Testis (tissue), 2 donors: ENCODE measurements at regions not wholly inside any gene's neighbourhood (a gene's known extent, or its start where the extent isn't known, plus 50 kb on each side); places are given as distances from the start of the nearest gene placed in this dataset.

Source experiments
- DNase-seq: peaks from one replicate; pipeline ENCODE4 v3.0.0-alpha.2; 2019
- H3K27ac ChIP-seq, 2 donors: fragments of 200-600 bp; sonication (generic); one replicate each; pipeline ENCODE4 v1.5.1; 2019
- H3K27me3 ChIP-seq: fragments of 200-600 bp; sonication (generic); one replicate; pipeline ENCODE4 v1.5.1; 2019
- H3K36me3 ChIP-seq: fragments of 200-600 bp; sonication (generic); one replicate; pipeline ENCODE4 v1.5.1; 2017; ENCODE audit warnings: low read depth; ENCODE audit errors: missing control alignments
- H3K4me1 ChIP-seq: fragments of 200-600 bp; sonication (generic); one replicate; pipeline ENCODE4 v1.5.1; 2019
- H3K4me3 ChIP-seq, 2 donors: fragments of 200-600 bp; sonication (generic); one replicate each; pipeline ENCODE4 v1.5.1; 2017 to 2019
- H3K9me3 ChIP-seq: fragments of 200-600 bp; sonication (generic); one replicate; pipeline ENCODE4 v1.5.1; 2017
- CTCF ChIP-seq, 3 experiments: fragments of 450-650 bp in 2 of 3; fragments of 200-600 bp in 1 of 3; sonication (generic) in 1 of 3; IDR thresholded peaks; one replicate each; pipeline ENCODE4 v1.5.1; 2016 to 2019; ENCODE audit warnings: antibody characterized with exemption in 3 of 3, mild to moderate bottlenecking in 2 of 3, moderate library complexity in 1 of 3
- POLR2A ChIP-seq: fragments of 450-650 bp; IDR thresholded peaks from one replicate; pipeline ENCODE4 v1.6.1; 2017; ENCODE audit warnings: antibody characterized with exemption, mild to moderate bottlenecking, moderate library complexity
- WGBS, 2 donors: methylation state at CpG; one replicate each; pipeline ENCODE4 v1.1.5; 2018; 5-methylcytosine and 5-hydroxymethylcytosine counted together
- intact Hi-C: fragments of 100-400 bp; cut with DNase I; formaldehyde crosslinking; loops from one replicate; pipeline ENCODE4 v1.15.1; 2023; ENCODE audit warnings: low total_unique reads

GRCh38 chr6:21955053-21955595 lies 341.7 kb downstream of the PRL start:
- Histone ChIP-seq H3K36me3 (no peaks in the 10 kb centered on the region), H3K4me3 (no peak overlapping the region), H3K9me3 (no peaks in the 10 kb centered on the region), H3K27me3 (no peaks in the 10 kb centered on the region), H3K4me1 (no peaks in the 10 kb centered on the region), H3K27ac (no peak overlapping the region)
- no peak for DNase-seq
- intact Hi-C loops = no loop called here
- no peak for TF ChIP-seq CTCF (IDR thresholded peaks at IDR 0.05)
- no peak for TF ChIP-seq POLR2A
- 87 to 94% methylated on average over 3 of the region's 3 CpGs for WGBS, 2 donors

GRCh38 chr6:21955951-21956350 lies 340.9 kb downstream of the PRL start:
- Histone ChIP-seq H3K27ac (no peak overlapping the region), H3K36me3 (no peaks in the 10 kb centered on the region), H3K4me3 (no peak overlapping the region), H3K4me1 (no peaks in the 10 kb centered on the region), H3K9me3 (no peaks in the 10 kb centered on the region), H3K27me3 (no peaks in the 10 kb centered on the region)
- intact Hi-C loops = no loop called here
- 92 to 94% methylated on average over 8 of the region's 8 CpGs for WGBS, 2 donors
- no peak for DNase-seq
- no peak for TF ChIP-seq POLR2A
- TF ChIP-seq CTCF (IDR thresholded peaks at IDR 0.05) = no peak

DNA sequence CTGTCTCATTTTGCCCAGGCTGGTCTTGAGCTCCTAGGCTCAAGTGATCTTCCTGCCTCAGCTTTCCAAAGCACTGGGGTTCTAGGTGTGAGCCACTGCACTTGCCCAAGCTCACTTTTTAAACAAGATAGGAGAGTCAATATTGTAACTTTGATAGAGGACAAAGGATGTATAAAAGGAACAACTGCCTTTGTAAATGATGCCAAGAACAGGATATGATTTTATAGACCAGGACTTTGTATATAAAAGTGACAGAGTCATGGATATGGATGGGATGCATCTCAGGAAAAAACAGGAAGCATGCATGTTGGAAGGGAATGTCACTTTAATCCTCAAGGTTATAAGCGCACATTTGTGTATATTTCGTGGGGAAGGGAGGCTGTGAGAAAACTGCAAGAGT lies 338.4 kb downstream of the PRL start:
- intact Hi-C loops = no loop called here
- H3K36me3 ChIP-seq = no peaks in the 10 kb centered on the region
- DNase-seq = no peak
- H3K27ac ChIP-seq = no peak overlapping the region
- H3K4me3 ChIP-seq = no peak overlapping the region
- WGBS, 2 donors = 84 to 87% methylated on average over 2 of the region's 2 CpGs
- no peaks in the 10 kb centered on the region for H3K4me1 ChIP-seq
- TF ChIP-seq POLR2A = no peak
- no peak for TF ChIP-seq CTCF (IDR thresholded peaks at IDR 0.05)
- no peaks in the 10 kb centered on the region for H3K9me3 ChIP-seq
- no peaks in the 10 kb centered on the region for H3K27me3 ChIP-seq

DNA sequence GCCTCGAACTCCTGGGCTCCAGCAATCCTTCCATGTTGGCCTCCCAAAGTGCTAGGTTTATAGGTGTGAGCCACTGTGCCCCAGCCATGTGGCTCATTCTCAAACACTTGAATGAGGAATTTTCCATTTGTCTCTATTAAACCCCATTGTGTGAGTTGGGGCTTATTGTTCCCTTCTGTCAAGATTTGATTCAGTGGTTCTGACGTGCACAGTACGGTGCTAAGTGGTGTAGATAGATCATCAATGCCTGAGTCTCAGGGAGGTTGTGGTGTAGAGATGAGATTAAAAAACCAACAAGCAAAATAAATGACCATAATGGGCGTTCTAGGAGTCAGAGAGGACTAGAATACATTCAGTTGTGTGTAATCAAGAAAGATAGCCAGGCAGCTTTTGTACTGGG lies 335.6 kb downstream of the PRL start:
- Histone ChIP-seq H3K36me3 (no peaks in the 10 kb centered on the region), H3K4me1 (no peaks in the 10 kb centered on the region), H3K9me3 (no peaks in the 10 kb centered on the region), H3K27me3 (no peaks in the 10 kb centered on the region), H3K27ac (no peak overlapping the region), H3K4me3 (no peak overlapping the region)
- no peak for DNase-seq
- intact Hi-C loops = no loop called here
- WGBS, 2 donors = 94 to 95% methylated on average over 4 of the region's 4 CpGs
- TF ChIP-seq CTCF (IDR thresholded peaks at IDR 0.05) = no peak
- TF ChIP-seq POLR2A = no peak

DNA sequence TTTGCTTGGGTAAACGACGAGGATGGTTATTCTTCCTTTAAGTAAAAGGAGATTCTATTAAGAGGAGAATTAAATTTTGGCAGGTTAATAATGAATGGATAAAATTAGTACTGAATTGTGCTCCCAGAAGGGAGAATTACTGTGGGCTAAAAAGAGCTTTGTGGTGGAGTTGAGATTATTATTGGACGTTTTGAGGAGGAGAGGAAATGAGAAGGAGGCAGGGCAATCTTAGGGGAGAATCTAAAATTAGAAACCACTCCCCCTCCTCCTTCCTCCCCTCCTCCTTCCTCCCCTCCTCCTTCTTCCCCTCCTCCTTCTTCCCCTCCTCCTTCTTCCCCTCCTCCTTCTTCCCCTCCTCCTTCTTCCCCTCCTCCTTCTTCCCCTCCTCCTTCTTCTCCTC lies 331.8 kb downstream of the PRL start:
- 56 to 63% methylated on average over 3 of the region's 3 CpGs for WGBS, 2 donors
- H3K4me3 ChIP-seq = no peak overlapping the region
- H3K27me3 ChIP-seq = no peaks in the 10 kb centered on the region
- TF ChIP-seq POLR2A (no peak), CTCF (IDR thresholded peaks at IDR 0.05) (no peak)
- DNase-seq = no peak
- intact Hi-C loops = no loop called here
- H3K9me3 ChIP-seq = no peaks in the 10 kb centered on the region
- no peaks in the 10 kb centered on the region for H3K36me3 ChIP-seq
- no peaks in the 10 kb centered on the region for H3K4me1 ChIP-seq
- H3K27ac ChIP-seq = no peak overlapping the region
